Parathyroid adenoma (tissue), 2 donors: ENCODE measurements at regions not wholly inside any gene's neighbourhood (a gene's known extent, or its start where the extent isn't known, plus 50 kb on each side); places are given as distances from the start of the nearest gene placed in this dataset.

Source experiments
- H2AFZ ChIP-seq: fragments of 300-600 bp; sonication (generic); one replicate; pipeline ENCODE4 v1.7.0; 2017; ENCODE audit warnings: antibody characterized with exemption, mild to moderate bottlenecking
- H3K27ac ChIP-seq: fragments of 300-600 bp; sonication (generic); one replicate; pipeline ENCODE4 v1.7.0; 2017
- H3K27me3 ChIP-seq: fragments of 300-600 bp; sonication (generic); one replicate; pipeline ENCODE4 v1.7.0; 2017; ENCODE audit warnings: low read length; ENCODE audit not compliant: control insufficient read depth, insufficient read depth
- H3K36me3 ChIP-seq: fragments of 300-600 bp; sonication (generic); one replicate; pipeline ENCODE4 v1.7.0; 2017; ENCODE audit warnings: low read length; ENCODE audit not compliant: control insufficient read depth, insufficient read depth
- H3K4me1 ChIP-seq: fragments of 300-600 bp; sonication (generic); one replicate; pipeline ENCODE4 v1.7.0; 2017; ENCODE audit warnings: control low read depth
- H3K4me2 ChIP-seq: fragments of 300-600 bp; sonication (generic); one replicate; pipeline ENCODE4 v1.7.0; 2017; ENCODE audit warnings: low read length
- H3K4me3 ChIP-seq: fragments of 300-600 bp; sonication (generic); one replicate; pipeline ENCODE4 v1.7.0; 2017; ENCODE audit warnings: low read depth, low read length
- H3K79me2 ChIP-seq: fragments of 300-600 bp; sonication (generic); one replicate; pipeline ENCODE4 v1.7.0; 2017; ENCODE audit warnings: control low read depth
- H3K9ac ChIP-seq: fragments of 300-600 bp; sonication (generic); one replicate; pipeline ENCODE4 v1.7.0; 2017; ENCODE audit warnings: mild to moderate bottlenecking
- H3K9me3 ChIP-seq: fragments of 300-600 bp; sonication (generic); one replicate; pipeline ENCODE4 v1.7.0; 2017; ENCODE audit warnings: low read length; ENCODE audit not compliant: control insufficient read depth
- TF ChIP-seq, protein P1 (sequence below): fragments of 300-600 bp; sonication (generic); IDR thresholded peaks from one replicate; pipeline ENCODE4 v1.7.0; 2017; ENCODE audit warnings: antibody characterized with exemption, mild to moderate bottlenecking
- donor health status: primary hyperparathyroidism.

DNA sequence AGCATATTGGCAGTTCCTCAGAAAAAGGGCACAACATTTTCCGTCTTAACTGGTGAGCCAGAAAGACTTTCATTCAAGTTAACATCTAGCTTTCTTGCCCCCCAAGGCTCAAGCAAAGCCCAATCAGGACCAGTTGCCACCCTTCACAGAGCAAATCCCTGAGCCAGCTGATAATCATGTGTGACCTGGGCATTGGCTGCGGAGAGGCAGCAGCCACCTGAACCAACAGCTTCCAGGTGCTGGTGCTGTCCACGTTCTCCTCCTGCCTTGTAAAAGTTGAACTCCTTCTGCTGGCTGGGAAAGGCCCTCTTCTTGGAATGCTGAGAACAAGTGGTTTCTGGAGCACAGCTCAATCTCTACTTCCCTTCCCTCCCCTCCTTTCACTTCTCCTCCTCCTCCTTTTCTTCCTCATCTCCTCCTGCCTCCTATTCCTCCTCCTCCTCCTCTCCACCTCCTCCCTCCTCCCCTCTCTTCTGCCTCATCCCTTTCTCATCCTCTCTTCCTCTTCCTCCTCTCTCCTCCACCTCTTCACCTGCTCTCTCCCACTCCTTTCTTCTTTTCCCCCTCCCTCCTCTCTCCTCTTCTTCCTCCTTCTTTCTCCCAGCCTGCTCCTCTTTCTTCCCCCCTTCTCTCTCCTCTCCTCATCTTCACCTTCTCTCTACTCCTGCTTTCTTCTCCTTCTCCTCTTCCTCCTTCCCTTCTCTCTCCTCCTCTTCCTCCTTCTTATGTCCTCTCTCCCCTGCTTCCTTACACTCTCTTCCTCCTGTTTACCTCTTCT is 140.6 kb downstream of the JCAD start:
- H2AFZ ChIP-seq = no peak overlapping the region
- no peaks in the 10 kb centered on the region for H3K79me2 ChIP-seq
- H3K27me3 ChIP-seq = no peaks in the 10 kb centered on the region
- H3K4me1 ChIP-seq = peaks cover 20% of the 10 kb centered on the region
- no peaks in the 10 kb centered on the region for H3K36me3 ChIP-seq
- TF ChIP-seq, protein P1, sequence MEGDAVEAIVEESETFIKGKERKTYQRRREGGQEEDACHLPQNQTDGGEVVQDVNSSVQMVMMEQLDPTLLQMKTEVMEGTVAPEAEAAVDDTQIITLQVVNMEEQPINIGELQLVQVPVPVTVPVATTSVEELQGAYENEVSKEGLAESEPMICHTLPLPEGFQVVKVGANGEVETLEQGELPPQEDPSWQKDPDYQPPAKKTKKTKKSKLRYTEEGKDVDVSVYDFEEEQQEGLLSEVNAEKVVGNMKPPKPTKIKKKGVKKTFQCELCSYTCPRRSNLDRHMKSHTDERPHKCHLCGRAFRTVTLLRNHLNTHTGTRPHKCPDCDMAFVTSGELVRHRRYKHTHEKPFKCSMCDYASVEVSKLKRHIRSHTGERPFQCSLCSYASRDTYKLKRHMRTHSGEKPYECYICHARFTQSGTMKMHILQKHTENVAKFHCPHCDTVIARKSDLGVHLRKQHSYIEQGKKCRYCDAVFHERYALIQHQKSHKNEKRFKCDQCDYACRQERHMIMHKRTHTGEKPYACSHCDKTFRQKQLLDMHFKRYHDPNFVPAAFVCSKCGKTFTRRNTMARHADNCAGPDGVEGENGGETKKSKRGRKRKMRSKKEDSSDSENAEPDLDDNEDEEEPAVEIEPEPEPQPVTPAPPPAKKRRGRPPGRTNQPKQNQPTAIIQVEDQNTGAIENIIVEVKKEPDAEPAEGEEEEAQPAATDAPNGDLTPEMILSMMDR = no peak
- H3K9me3 ChIP-seq = no peaks in the 10 kb centered on the region
- no peak overlapping the region for H3K27ac ChIP-seq
- H3K4me3 ChIP-seq = no peak overlapping the region
- no peak overlapping the region for H3K4me2 ChIP-seq
- no peak overlapping the region for H3K9ac ChIP-seq

DNA sequence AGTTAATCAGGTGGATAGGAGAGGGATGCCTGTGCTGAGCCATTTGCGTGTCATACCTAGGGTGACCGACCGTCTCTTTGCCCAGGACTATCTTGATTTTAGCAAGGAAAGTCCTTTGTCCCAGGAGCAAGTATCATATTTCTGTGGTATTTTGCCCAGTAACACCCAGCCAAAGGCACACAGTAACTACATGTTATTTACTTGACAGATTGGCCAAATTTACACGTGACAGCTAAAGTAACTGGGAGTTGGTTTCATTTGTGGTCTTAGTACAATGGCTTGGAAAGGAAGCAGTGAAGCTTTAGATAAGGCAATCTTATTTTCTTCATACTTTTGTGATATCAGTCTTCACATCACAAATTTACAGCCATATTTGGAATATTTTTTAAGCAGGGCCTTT is 142.1 kb downstream of the JCAD start:
- Histone ChIP-seq H2AFZ (peak overlapping the region; percentile 63), H3K9ac (no peak overlapping the region), H3K4me2 (no peak overlapping the region), H3K27me3 (no peaks in the 10 kb centered on the region), H3K27ac (no peak overlapping the region), H3K36me3 (no peaks in the 10 kb centered on the region), H3K9me3 (no peaks in the 10 kb centered on the region), H3K79me2 (no peaks in the 10 kb centered on the region), H3K4me3 (no peak overlapping the region), H3K4me1 (peaks cover 20% of the 10 kb centered on the region)
- TF ChIP-seq, protein P1 = no peak

DNA sequence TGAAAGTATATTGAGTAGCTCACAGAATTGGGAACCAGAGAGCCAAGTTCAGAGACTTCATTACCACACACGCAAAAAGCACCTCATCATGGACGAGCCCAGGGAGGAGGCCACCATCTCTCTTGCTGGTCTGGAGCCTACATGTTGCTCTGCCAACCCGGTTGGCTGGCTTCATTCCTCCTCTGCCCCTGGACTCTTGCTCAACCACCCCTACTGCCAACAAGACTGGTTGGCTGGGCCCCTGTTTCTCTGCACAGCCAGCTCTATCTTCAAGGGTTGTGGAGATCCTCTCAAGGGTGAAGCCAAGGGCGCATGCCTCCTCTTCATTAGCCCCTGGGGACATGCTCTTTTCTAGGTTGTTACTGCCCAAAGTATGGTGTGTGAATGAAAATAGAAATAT is 142.7 kb downstream of the JCAD start:
- TF ChIP-seq, protein P1 = no peak
- no peak overlapping the region for H3K27ac ChIP-seq
- no peak overlapping the region for H3K4me3 ChIP-seq
- peaks cover 20% of the 10 kb centered on the region for H3K4me1 ChIP-seq
- H3K27me3 ChIP-seq = no peaks in the 10 kb centered on the region
- H3K36me3 ChIP-seq = no peaks in the 10 kb centered on the region
- no peaks in the 10 kb centered on the region for H3K79me2 ChIP-seq
- no peak overlapping the region for H3K4me2 ChIP-seq
- H3K9me3 ChIP-seq = no peaks in the 10 kb centered on the region
- H3K9ac ChIP-seq = no peak overlapping the region
- no peak overlapping the region for H2AFZ ChIP-seq

DNA sequence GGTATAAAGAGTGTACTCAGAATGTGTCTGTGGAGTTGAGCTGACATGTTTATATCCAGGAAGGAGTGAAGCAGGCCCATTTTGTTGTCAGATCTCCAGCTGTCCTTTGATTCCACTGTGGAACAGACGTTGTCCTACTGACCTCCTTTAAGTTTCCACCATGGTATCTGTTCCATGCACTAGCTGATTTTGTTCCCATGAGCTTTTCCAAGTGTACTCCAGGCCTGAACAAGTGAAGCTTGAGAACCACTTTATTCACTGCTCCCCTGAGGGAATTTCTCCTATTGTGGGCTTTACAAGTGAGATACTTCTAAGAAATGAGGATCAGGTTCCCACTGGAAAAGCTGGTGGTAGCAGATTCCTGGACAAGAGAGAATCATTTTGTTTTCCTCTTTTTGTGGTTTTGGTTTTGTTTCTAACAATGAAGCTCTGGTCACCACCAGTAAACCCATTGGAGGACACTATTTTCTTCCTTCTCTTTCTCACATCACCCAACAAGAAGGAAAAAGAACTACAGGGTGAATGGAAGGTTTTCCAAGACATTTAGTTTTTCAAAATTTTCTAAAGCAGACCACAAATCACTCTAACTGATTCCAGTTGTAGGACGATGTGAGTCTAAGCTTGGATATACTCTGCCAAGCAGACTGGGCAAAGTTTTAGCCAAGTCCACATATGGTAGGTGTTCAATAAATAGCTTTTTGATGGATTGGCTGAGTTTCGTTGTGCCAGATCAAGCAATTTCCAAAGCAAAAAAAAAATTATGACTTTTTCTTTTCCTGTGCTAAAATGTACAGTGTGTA is 144.2 kb downstream of the JCAD start:
- no peaks in the 10 kb centered on the region for H3K79me2 ChIP-seq

More for the DNA sequence above, 144.2 kb downstream of the JCAD start:
- TF ChIP-seq, protein P1 = no peak
- no peaks in the 10 kb centered on the region for H3K9me3 ChIP-seq
- H3K9ac ChIP-seq = no peak overlapping the region
- no peaks in the 10 kb centered on the region for H3K27me3 ChIP-seq
- no peak overlapping the region for H3K27ac ChIP-seq
- no peak overlapping the region for H2AFZ ChIP-seq
- peaks cover 10% of the 10 kb centered on the region for H3K4me1 ChIP-seq
- H3K36me3 ChIP-seq = no peaks in the 10 kb centered on the region
- no peak overlapping the region for H3K4me2 ChIP-seq
- no peak overlapping the region for H3K4me3 ChIP-seq
